Stomach (tissue), 8 donors: ENCODE measurements at regions not wholly inside any gene's neighbourhood (a gene's known extent, or its start where the extent isn't known, plus 50 kb on each side); places are given as distances from the start of the nearest gene placed in this dataset.

Experiments used
- DNase-seq, 2 donors: peaks; one replicate each; pipeline versions ENCODE4 v3.0.0 to v3.0.0-alpha.2; 2013 to 2019
- H3K27ac ChIP-seq, 5 donors: fragments of 200-600 bp in 4 of 5; sonication (generic) in 4 of 5; one replicate each; pipeline ENCODE4 v1.5.1; 2013 to 2019; ENCODE audit warnings: mild to moderate bottlenecking in 1 of 5, moderate library complexity in 1 of 5
- H3K27me3 ChIP-seq, 3 donors: fragments of 200-600 bp; sonication (generic); one replicate each; pipeline ENCODE4 v1.5.1; 2017 to 2019; ENCODE audit warnings: mixed run types in 1 of 3
- H3K36me3 ChIP-seq, 4 donors: fragments of 200-600 bp; sonication (generic); 1 replicate in 3 of 4; 2 replicates in 1 of 4; pipeline ENCODE4 v1.5.1; 2016 to 2019
- H3K4me1 ChIP-seq, 4 donors: fragments of 200-600 bp; sonication (generic); one replicate each; pipeline ENCODE4 v1.5.1; 2016 to 2019
- H3K4me3 ChIP-seq, 4 donors: fragments of 200-600 bp; sonication (generic) in 3 of 4; one replicate each; pipeline ENCODE4 v1.5.1; 2016 to 2019; ENCODE audit warnings: mild to moderate bottlenecking in 1 of 4
- H3K9me3 ChIP-seq, 4 donors: fragments of 200-600 bp; sonication (generic); one replicate each; pipeline ENCODE4 v1.5.1; 2016 to 2019
- EP300 ChIP-seq: sonication (generic); formaldehyde crosslinking; IDR thresholded peaks from one replicate; pipeline ENCODE4 v1.6.1; 2017; ENCODE audit warnings: antibody characterized with exemption
- POLR2A ChIP-seq, 4 donors: fragments of 450-650 bp; IDR thresholded peaks; one replicate each; pipeline ENCODE4 v1.6.1; 2016; ENCODE audit warnings: antibody characterized with exemption in 4 of 4, control low read depth in 2 of 4, mild to moderate bottlenecking in 1 of 4, moderate library complexity in 1 of 4
- POLR2AphosphoS5 ChIP-seq, 3 donors: sonication (generic); formaldehyde crosslinking; IDR thresholded peaks; one replicate each; pipeline ENCODE4 v1.6.1; 2016; ENCODE audit warnings: antibody characterized with exemption in 3 of 3
- WGBS, 5 donors: extraction: QIAGEN DNeasy Blood & Tissue Kit in 3 of 5; methylation state at CpG; one replicate each; pipeline versions ENCODE4 v1.1.5 to v1.1.7; 2013 to 2018; 5-methylcytosine and 5-hydroxymethylcytosine counted together
- intact Hi-C: fragments of 100-400 bp; cut with DNase I; formaldehyde crosslinking; loops from one replicate; pipeline ENCODE4 v1.15.1; 2023; ENCODE audit warnings: low total_unique reads
- TF ChIP-seq, protein P1 (sequence below), 7 experiments: fragments of 450-650 bp in 4 of 7; fragments of 200-600 bp in 3 of 7; sonication (generic) in 3 of 7; IDR thresholded peaks; one replicate each; pipeline ENCODE4 v1.5.1; 2016 to 2019; ENCODE audit warnings: antibody characterized with exemption in 7 of 7, control low read depth in 2 of 7, mild to moderate bottlenecking in 1 of 7
- donor health status: healthy with polysubstance abuse.
- donor health status: Bipolar disorder and iron deficiency.
- donor health status: healthy.

DNA sequence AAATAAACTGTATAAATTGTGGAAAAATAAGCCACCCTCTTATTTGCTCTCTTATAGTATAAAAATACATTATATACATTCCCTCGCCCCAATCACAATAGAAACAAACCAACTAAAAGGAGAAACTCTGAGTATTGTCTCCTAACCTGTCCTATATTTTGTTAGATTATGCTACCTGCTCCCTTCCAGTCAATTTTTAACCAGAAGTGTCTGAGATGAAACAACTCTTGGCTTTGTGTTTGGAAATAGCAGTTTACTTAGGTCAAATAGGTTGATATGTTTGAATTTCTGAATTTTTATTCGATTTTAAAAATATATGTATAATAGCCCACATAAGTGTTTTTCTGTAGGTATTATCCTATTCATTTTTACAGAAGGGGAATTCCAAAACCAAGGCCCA lies 475.0 kb upstream of the ZNF462 start:
- H3K9me3 ChIP-seq = no peaks in the 10 kb centered on the region
- WGBS, 5 donors = 72 to 83% (median 75%) methylated on average over 2 of the region's 2 CpGs
- H3K36me3 ChIP-seq = no peaks in the 10 kb centered on the region
- no peak overlapping the region for H3K4me3 ChIP-seq
- DNase-seq = no peak
- no peak for TF ChIP-seq POLR2AphosphoS5 (IDR thresholded peaks at IDR 0.05)
- TF ChIP-seq, protein P1, sequence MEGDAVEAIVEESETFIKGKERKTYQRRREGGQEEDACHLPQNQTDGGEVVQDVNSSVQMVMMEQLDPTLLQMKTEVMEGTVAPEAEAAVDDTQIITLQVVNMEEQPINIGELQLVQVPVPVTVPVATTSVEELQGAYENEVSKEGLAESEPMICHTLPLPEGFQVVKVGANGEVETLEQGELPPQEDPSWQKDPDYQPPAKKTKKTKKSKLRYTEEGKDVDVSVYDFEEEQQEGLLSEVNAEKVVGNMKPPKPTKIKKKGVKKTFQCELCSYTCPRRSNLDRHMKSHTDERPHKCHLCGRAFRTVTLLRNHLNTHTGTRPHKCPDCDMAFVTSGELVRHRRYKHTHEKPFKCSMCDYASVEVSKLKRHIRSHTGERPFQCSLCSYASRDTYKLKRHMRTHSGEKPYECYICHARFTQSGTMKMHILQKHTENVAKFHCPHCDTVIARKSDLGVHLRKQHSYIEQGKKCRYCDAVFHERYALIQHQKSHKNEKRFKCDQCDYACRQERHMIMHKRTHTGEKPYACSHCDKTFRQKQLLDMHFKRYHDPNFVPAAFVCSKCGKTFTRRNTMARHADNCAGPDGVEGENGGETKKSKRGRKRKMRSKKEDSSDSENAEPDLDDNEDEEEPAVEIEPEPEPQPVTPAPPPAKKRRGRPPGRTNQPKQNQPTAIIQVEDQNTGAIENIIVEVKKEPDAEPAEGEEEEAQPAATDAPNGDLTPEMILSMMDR (IDR thresholded peaks at IDR 0.05) = no peak
- no peak for TF ChIP-seq POLR2A (IDR thresholded peaks at IDR 0.05)
- TF ChIP-seq EP300 = no peak
- H3K27me3 ChIP-seq = no peaks in the 10 kb centered on the region
- H3K27ac ChIP-seq = no peak overlapping the region
- intact Hi-C loops = no loop called here
- H3K4me1 ChIP-seq = no peaks in the 10 kb centered on the region

DNA sequence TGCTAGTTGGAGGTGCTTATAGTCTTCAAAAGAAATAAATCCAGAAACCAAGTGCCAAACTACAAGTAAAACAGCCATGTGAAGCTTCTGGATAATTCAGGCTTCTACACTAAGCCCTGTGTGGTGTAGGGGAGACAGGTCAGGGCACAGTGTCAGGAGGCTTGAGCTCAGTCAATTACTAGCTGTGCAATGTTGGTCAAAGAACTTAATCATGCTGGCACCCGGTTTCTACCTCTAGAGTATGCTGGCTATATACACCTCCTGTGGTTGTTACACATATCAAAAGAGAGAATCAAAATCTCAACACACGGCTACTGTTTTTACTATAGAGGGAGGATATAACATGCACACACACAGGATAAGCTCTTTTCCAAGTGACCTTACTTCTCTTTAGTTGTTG lies 469.7 kb upstream of the ZNF462 start:
- WGBS, 5 donors = 77 to 81% (median 78%) methylated on average over 2 of the region's 2 CpGs
- DNase-seq = no peak
- no peak for TF ChIP-seq EP300
- no peak for TF ChIP-seq POLR2AphosphoS5 (IDR thresholded peaks at IDR 0.05)
- TF ChIP-seq, protein P1 (IDR thresholded peaks at IDR 0.05) = no peak
- TF ChIP-seq POLR2A (IDR thresholded peaks at IDR 0.05) = no peak
- H3K4me1 ChIP-seq = no peaks in the 10 kb centered on the region
- H3K9me3 ChIP-seq = no peaks in the 10 kb centered on the region
- intact Hi-C loops = no loop called here
- no peak overlapping the region for H3K27ac ChIP-seq
- no peaks in the 10 kb centered on the region for H3K36me3 ChIP-seq
- H3K4me3 ChIP-seq = no peak overlapping the region
- H3K27me3 ChIP-seq = no peaks in the 10 kb centered on the region

DNA sequence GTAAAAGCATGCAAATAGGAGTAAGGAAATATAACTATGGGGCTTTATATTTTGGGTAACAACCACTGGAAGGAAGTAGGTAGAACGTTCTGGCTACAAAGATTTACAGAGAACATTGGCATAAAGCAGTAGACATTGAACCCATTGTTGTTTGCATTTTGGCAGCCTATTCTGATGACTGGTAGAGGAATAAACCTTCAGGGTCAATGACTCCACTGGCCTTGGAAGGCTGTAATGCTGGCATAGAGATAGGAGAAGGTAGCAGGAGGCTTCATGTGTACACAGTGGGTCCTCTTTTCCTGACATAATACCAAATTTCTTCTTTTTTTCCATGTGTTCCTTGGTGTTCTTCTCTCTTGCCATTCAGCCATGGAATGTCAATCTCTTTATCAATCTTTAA lies 462.8 kb upstream of the ZNF462 start:
- WGBS, 5 donors = 47 to 61% (median 53%) methylated on average over 1 of the region's 1 CpG
- intact Hi-C loops = no loop called here

DNA sequence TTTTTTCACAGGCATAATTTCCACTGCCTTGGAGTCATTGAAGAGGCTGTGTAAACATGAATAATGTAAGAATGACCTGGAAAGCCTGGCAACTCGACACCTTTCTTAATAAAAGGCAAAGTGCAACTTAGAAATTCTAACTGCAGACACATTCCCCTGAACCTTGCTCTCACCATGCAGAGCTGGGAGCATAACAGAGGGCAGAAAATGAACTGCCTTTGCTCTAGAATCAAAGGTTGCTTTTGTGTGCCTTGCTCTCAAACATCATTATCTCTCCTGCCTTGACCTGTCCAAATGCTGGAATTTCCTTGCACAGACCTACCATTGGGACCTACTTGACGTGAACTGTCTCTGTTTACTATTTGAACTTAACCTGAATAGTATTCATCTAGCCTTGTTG lies 462.0 kb upstream of the ZNF462 start:
- Histone ChIP-seq H3K9me3 (no peaks in the 10 kb centered on the region), H3K36me3 (no peaks in the 10 kb centered on the region), H3K4me1 (no peaks in the 10 kb centered on the region), H3K27ac (no peak overlapping the region), H3K4me3 (no peak overlapping the region), H3K27me3 (no peaks in the 10 kb centered on the region)
- DNase-seq = peak in 1 of 2 donors; percentile 5
- TF ChIP-seq POLR2A (IDR thresholded peaks at IDR 0.05) (no peak), EP300 (no peak), POLR2AphosphoS5 (IDR thresholded peaks at IDR 0.05) (no peak)
- TF ChIP-seq, protein P1 (IDR thresholded peaks at IDR 0.05) = no peak
- intact Hi-C loops = no loop called here
- 16 to 38% (median 33%) methylated on average over 2 of the region's 2 CpGs for WGBS, 5 donors

More for the DNA sequence above, 462.8 kb upstream of the ZNF462 start:
- TF ChIP-seq EP300 = no peak
- TF ChIP-seq POLR2AphosphoS5 (IDR thresholded peaks at IDR 0.05) = no peak
- TF ChIP-seq POLR2A (IDR thresholded peaks at IDR 0.05) = no peak
- TF ChIP-seq, protein P1 (IDR thresholded peaks at IDR 0.05) = no peak
- Histone ChIP-seq H3K36me3 (no peaks in the 10 kb centered on the region), H3K9me3 (no peaks in the 10 kb centered on the region), H3K4me3 (no peak overlapping the region), H3K27ac (no peak overlapping the region), H3K27me3 (no peaks in the 10 kb centered on the region), H3K4me1 (no peaks in the 10 kb centered on the region)
- DNase-seq = no peak
